Subcutaneous abdominal adipose tissue (tissue), 5 donors: ENCODE measurements at regions not wholly inside any gene's neighbourhood (a gene's known extent, or its start where the extent isn't known, plus 50 kb on each side); places are given as distances from the start of the nearest gene placed in this dataset.

Source experiments
- H3K27ac ChIP-seq: one replicate; pipeline ENCODE4 v1.7.0; 2013; ENCODE audit warnings: low read depth, mild to moderate bottlenecking, inconsistent platforms, low read length, moderate library complexity
- H3K27me3 ChIP-seq, 5 donors: one replicate each; pipeline ENCODE4 v1.7.0; 2013; ENCODE audit warnings: low read length in 5 of 5, inconsistent platforms in 1 of 5; ENCODE audit not compliant: control insufficient read depth in 5 of 5, insufficient read depth in 4 of 5
- H3K36me3 ChIP-seq, 5 donors: one replicate each; pipeline ENCODE4 v1.7.0; 2013; ENCODE audit warnings: low read length in 5 of 5; ENCODE audit not compliant: control insufficient read depth in 5 of 5, insufficient read depth in 5 of 5
- H3K4me1 ChIP-seq, 5 donors: one replicate each; pipeline ENCODE4 v1.7.0; 2013; ENCODE audit warnings: low read length in 5 of 5, mild to moderate bottlenecking in 3 of 5, moderate library complexity in 1 of 5; ENCODE audit not compliant: control insufficient read depth in 5 of 5, insufficient read depth in 5 of 5
- H3K4me3 ChIP-seq, 5 donors: one replicate each; pipeline ENCODE4 v1.7.0; 2013; ENCODE audit warnings: low read length in 5 of 5, low read depth in 1 of 5
- H3K9ac ChIP-seq, 5 donors: one replicate each; pipeline ENCODE4 v1.7.0; 2013; ENCODE audit warnings: low read length in 5 of 5, mild to moderate bottlenecking in 4 of 5, moderate library complexity in 3 of 5
- H3K9me3 ChIP-seq, 5 donors: one replicate each; pipeline ENCODE4 v1.7.0; 2013; ENCODE audit warnings: low read length in 5 of 5; ENCODE audit not compliant: control insufficient read depth in 5 of 5
- donor health status: healthy.
- donor health status: healthy.
- donor health status: healthy.
- donor health status: healthy.
- donor health status: healthy.

DNA sequence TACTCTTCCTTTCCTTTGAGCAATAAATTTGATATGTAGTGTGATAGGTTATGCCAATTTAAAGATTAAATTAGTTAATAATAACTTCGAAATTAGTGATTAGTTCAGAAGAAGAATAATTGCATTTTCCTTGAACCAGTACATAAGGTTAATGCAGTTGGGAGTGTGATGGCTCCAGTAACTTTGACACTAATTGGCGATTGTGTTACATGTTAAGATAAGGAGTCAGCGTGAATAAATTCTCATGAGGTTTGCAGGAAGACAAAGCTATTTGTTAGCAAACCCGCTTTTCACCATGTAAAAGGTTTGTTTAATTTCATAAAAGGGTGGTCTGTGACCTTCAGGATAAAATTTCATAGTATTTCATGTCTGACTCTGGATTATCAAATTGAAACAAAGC, 1226.8 kb downstream of the SLC16A7 start:
- no peak overlapping the region for H3K27ac ChIP-seq
- no peak overlapping the region for H3K4me3 ChIP-seq
- H3K27me3 ChIP-seq: no peaks in the 10 kb centered on the region
- H3K4me1 ChIP-seq: no peaks in the 10 kb centered on the region
- H3K9ac ChIP-seq: no peak overlapping the region
- H3K36me3 ChIP-seq: no peaks in the 10 kb centered on the region
- H3K9me3 ChIP-seq: no peaks in the 10 kb centered on the region

DNA sequence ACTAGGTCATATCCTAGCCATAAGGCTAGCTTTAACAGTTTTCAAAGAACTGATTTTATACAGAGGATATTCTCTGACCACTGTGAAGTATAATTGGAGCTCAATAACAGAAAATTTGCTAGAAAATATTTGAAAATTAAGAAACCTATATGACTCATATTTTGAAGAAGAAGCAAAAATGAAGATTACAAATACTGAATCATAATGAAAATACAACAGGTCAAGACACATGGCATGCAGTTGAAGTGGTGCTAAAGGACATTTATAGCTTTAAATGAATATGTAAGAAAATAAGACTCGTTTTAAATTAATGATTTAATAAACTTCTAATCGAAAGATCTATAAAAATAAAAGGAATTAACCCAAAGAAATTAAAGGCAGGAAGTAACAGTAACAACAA, 1234.6 kb downstream of the SLC16A7 start:
- peaks cover 0 to 10% (median 0%) of the 10 kb centered on the region in 5 donors for H3K4me1 ChIP-seq
- H3K27ac ChIP-seq: no peak overlapping the region
- no peak overlapping the region for H3K9ac ChIP-seq
- H3K9me3 ChIP-seq: no peaks in the 10 kb centered on the region
- no peaks in the 10 kb centered on the region for H3K27me3 ChIP-seq
- H3K36me3 ChIP-seq: no peaks in the 10 kb centered on the region
- H3K4me3 ChIP-seq: no peak overlapping the region

DNA sequence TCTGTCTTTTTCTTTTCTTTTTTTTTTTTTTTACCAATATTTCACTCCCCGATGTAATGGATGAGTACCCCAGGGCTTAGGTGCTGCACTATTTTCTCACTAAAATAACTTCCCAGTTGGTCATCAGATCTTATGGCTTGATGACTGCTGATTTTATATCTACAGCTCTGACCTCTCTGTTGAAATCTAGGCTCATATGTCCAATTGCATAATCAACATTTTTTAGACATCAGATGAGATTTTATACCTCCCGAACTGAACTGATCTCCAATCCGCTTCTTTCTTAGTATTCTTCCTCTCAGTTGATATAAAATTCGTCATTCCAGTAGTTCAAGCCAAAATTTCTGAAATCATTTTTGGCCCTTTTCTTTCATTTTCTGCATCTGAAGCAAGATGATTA, 1236.5 kb downstream of the SLC16A7 start:
- no peaks in the 10 kb centered on the region for H3K9me3 ChIP-seq
- H3K36me3 ChIP-seq: no peaks in the 10 kb centered on the region
- H3K4me3 ChIP-seq: peak overlapping the region in 1 of 5 donors; percentile 35
- peaks cover 0 to 10% (median 0%) of the 10 kb centered on the region in 5 donors for H3K4me1 ChIP-seq
- no peaks in the 10 kb centered on the region for H3K27me3 ChIP-seq
- H3K27ac ChIP-seq: no peak overlapping the region
- H3K9ac ChIP-seq: no peak overlapping the region

DNA sequence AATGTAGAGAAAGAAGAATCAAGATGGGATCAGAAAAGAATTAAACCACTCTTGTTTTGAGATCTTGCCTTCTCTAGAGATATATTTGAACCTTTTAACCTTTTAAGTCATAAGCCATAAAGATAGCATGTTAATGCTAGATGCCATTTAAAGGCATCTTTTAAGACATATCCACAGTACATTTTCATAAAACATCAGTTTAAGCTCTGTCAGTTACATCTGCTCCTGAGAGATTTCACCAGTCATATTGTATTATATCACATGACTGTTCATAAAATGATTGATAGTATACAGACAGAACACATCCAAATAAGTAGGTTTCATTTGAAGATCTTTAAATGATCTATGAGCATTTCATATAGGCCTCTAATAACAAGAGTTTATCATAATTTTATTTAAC, 1238.5 kb downstream of the SLC16A7 start:
- Histone ChIP-seq H3K27me3 (no peaks in the 10 kb centered on the region), H3K36me3 (no peaks in the 10 kb centered on the region), H3K9ac (no peak overlapping the region), H3K4me1 (peaks cover 0 to 10% (median 0%) of the 10 kb centered on the region in 5 donors), H3K27ac (no peak overlapping the region), H3K4me3 (no peak overlapping the region), H3K9me3 (no peaks in the 10 kb centered on the region)

DNA sequence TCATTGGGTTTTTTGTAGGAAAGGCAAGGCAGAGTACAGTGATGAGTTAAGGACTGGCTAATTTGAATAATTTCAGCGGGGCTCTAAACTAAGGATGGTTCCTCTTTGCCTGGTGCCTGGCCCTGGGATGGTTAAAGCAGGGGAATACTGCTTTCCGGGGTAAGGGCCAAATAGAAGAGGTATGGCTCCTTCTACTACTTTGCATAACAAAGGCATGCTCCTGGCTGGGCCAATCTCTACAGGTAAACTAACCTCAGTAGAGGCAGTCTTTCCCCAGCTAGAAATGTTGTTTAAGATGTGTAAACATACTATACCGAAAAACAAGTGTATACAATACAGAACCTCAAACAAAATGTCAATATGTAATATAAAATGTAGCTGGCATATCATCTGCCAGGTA, 1239.0 kb downstream of the SLC16A7 start:
- Histone ChIP-seq H3K27me3 (no peaks in the 10 kb centered on the region), H3K27ac (no peak overlapping the region), H3K9me3 (no peaks in the 10 kb centered on the region), H3K9ac (no peak overlapping the region), H3K4me3 (no peak overlapping the region), H3K4me1 (peaks cover 0 to 10% (median 0%) of the 10 kb centered on the region in 5 donors), H3K36me3 (no peaks in the 10 kb centered on the region)

DNA sequence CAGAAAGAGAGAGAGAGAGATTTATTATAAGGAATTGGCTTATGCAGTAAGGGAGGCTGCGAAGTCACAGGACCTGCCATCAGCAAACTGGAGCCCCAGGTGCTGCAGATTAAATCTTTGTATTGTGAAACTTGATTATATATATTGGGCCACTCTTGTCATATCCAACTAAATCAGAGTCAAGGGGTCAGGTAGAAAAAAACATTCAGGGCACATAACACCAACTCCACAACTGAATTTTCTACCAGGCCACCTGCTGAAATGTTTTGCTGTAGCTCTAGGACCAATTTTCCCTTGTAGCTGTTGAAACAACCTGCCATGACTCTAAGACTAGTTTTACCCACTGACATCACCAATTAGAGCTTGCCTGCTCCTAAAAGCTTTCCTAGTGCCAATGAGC, 1240.8 kb downstream of the SLC16A7 start:
- Histone ChIP-seq H3K4me3 (no peak overlapping the region), H3K27ac (no peak overlapping the region), H3K36me3 (no peaks in the 10 kb centered on the region), H3K27me3 (no peaks in the 10 kb centered on the region), H3K9me3 (no peaks in the 10 kb centered on the region), H3K9ac (no peak overlapping the region), H3K4me1 (peaks cover 0 to 10% (median 0%) of the 10 kb centered on the region in 5 donors)

DNA sequence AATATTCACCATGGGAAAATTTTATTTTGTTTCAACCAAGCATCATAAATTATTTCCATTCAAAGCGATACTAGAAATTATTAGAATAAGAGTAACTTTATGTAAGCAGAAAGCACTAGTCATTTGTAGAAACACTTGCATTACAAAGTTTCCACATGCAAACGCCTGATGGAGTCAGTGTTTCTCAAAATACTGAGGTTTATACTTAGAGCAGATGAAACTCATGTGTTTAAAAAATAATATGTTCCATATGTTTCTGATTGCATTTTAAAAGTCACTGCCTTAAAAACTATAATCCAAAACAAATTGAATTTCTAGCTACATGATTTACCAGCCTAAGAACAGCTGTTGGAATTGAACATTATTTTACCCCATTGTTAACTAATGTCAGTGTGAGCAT, 1246.4 kb downstream of the SLC16A7 start:
- Histone ChIP-seq H3K27me3 (no peaks in the 10 kb centered on the region), H3K4me3 (no peak overlapping the region), H3K4me1 (no peaks in the 10 kb centered on the region), H3K9ac (no peak overlapping the region), H3K36me3 (no peaks in the 10 kb centered on the region), H3K27ac (no peak overlapping the region), H3K9me3 (no peaks in the 10 kb centered on the region)

DNA sequence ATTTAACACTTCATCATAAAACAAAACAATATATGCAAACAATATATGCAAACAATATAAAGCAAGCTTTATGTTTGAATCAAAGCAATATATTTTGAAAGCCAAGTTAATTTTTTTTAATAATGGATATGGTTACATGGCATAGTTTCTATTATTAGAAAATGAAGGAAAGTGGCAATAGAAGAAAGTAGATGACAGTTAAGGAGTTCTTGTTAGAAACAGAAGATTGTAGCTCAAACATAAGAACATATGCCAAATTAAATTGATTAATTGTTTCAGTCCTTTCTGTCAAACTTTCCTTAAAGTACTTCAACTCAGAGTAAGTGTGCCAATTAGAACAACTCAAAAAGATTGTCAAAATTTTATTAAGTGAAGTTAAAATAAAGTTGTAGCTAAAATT, 1248.3 kb downstream of the SLC16A7 start:
- H3K27me3 ChIP-seq: no peaks in the 10 kb centered on the region
- H3K9me3 ChIP-seq: no peaks in the 10 kb centered on the region
- H3K4me3 ChIP-seq: no peak overlapping the region
- H3K27ac ChIP-seq: no peak overlapping the region
- H3K36me3 ChIP-seq: no peaks in the 10 kb centered on the region
- no peak overlapping the region for H3K9ac ChIP-seq
- H3K4me1 ChIP-seq: no peaks in the 10 kb centered on the region

DNA sequence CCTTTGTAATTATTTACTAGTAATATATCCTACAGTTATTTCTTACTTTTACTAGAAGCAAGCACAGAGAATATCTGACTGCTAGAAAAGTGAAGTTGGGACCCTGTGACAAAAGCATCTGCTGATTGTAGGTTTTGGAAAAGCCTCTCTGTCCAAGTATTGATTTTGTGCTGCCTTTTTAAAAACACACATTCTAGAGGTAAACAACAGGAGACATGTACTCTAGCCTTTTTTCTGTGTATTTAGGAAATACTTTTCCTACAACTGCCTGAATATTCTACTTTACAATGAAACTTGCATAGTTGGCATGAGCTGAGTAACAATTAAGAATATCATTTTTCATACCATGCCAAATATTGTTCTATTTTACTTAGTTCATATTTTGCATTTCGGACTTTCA, 1249.0 kb downstream of the SLC16A7 start:
- Histone ChIP-seq H3K27me3 (no peaks in the 10 kb centered on the region), H3K27ac (no peak overlapping the region), H3K9me3 (no peaks in the 10 kb centered on the region), H3K9ac (no peak overlapping the region), H3K4me1 (no peaks in the 10 kb centered on the region), H3K36me3 (no peaks in the 10 kb centered on the region), H3K4me3 (no peak overlapping the region)

DNA sequence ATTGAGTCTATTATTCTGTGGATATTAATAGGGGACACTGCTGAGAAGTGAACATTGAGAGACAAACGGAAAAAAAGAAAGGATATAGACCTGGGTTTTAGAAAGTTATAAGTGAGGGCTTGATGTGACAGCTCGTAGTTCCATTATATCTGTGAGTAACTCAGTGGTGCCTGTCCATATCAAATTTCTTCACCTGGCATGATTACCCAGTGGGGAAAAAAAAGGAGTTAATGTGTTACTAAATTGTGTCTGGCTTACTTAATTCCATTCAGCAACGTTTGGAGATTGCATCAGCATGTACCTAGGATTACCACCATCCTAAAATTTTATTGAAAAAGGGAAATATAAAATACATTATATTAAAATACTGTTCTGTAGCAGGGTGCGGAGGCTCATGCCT, 1249.9 kb downstream of the SLC16A7 start:
- Histone ChIP-seq H3K36me3 (no peaks in the 10 kb centered on the region), H3K4me1 (no peaks in the 10 kb centered on the region), H3K27ac (no peak overlapping the region), H3K9me3 (no peaks in the 10 kb centered on the region), H3K4me3 (no peak overlapping the region), H3K27me3 (no peaks in the 10 kb centered on the region), H3K9ac (no peak overlapping the region)

DNA sequence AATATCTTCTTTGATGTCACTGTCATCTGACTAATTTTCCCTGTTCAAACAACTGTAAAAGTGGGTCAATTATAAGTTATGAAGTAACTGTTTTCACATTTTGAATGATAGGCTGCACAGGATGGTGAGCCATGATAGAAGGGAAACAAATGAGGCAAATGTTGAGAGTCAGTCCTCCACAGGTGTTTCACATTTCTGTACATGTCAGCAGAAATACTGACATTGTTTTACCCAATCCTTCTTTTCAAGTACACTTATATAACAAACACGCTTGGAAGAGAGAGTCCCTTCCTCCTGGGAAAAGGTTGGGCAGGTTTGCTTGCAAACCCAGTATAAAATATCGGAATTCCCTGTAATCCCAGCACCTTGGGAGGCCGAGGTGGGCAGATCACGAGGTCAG, 1251.5 kb downstream of the SLC16A7 start:
- Histone ChIP-seq H3K9me3 (no peaks in the 10 kb centered on the region), H3K4me1 (no peaks in the 10 kb centered on the region), H3K27ac (no peak overlapping the region), H3K9ac (no peak overlapping the region), H3K36me3 (no peaks in the 10 kb centered on the region), H3K4me3 (no peak overlapping the region), H3K27me3 (no peaks in the 10 kb centered on the region)
